PC-3 (cell line): ENCODE measurements at regions not wholly inside any gene's neighbourhood (a gene's known extent, or its start where the extent isn't known, plus 50 kb on each side); places are given as distances from the start of the nearest gene placed in this dataset.

Experiments used
- ATAC-seq: fragments of 200-7000 bp; cut with Tn5 transposase; 2 replicates; pipeline ENCODE4 v1.9.1; 2020; ENCODE audit warnings: mild to moderate bottlenecking, moderate library complexity
- BruUV-seq: library from RNA; stranded (reverse); fragments of 400-500 nt; replicated peaks from 2 replicates; lab custom pipeline; 2021; lab: Mats Ljungman, UMichigan
- CTCF ChIA-PET: fragments of 300-600 bp; sonication (Branson Sonifier 250); formaldehyde crosslinking; loops from one replicate; lab custom pipeline; 2022; ENCODE audit warnings: antibody characterized with exemption; lab: Charles Lee
- POLR2A ChIA-PET: fragments of 300-600 bp; sonication (Branson Sonifier 250); formaldehyde crosslinking; loops from one replicate; lab custom pipeline; 2022; ENCODE audit warnings: antibody characterized with exemption; ENCODE audit not compliant: unreplicated experiment; lab: Charles Lee
- DNase-seq: peaks from one replicate; pipeline ENCODE4 v3.0.0-alpha.2; 2015
- H2AFZ ChIP-seq: fragments of 300-600 bp; sonication (generic); 2 replicates; pipeline ENCODE4 v1.6.0; 2016; ENCODE audit warnings: antibody characterized with exemption, low read length
- H3F3A ChIP-seq: fragments of 300-600 bp; sonication (generic); one replicate; pipeline ENCODE4 v1.6.0; 2017; ENCODE audit warnings: antibody characterized with exemption, low read length, control low read depth, mild to moderate bottlenecking; ENCODE audit not compliant: unreplicated experiment
- H3K27ac ChIP-seq: fragments of 300-600 bp; sonication (generic); 2 replicates; pipeline ENCODE4 v1.5.1; 2016; ENCODE audit warnings: mild to moderate bottlenecking, low read length
- H3K27me3 ChIP-seq: fragments of 300-600 bp; sonication (generic); 2 replicates; pipeline ENCODE4 v1.6.1; 2016; ENCODE audit warnings: low read length, mixed read lengths
- H3K36me3 ChIP-seq: fragments of 300-600 bp; sonication (generic); 2 replicates; pipeline ENCODE4 v1.6.1; 2016; ENCODE audit warnings: low read depth, mixed run types, low read length, mixed read lengths
- H3K4me1 ChIP-seq: fragments of 300-600 bp; sonication (generic); 2 replicates; pipeline ENCODE4 v1.5.1; 2016; ENCODE audit warnings: low read length; ENCODE audit not compliant: insufficient read depth
- H3K4me2 ChIP-seq: fragments of 300-600 bp; sonication (generic); 2 replicates; pipeline ENCODE4 v1.6.0; 2016; ENCODE audit warnings: low read length
- H3K4me3 ChIP-seq: fragments of 300-600 bp; sonication (generic); 2 replicates; pipeline ENCODE4 v1.5.1; 2016; ENCODE audit warnings: mild to moderate bottlenecking, low read length, mixed read lengths
- H3K79me2 ChIP-seq: fragments of 300-600 bp; sonication (generic); 2 replicates; pipeline ENCODE4 v1.6.1; 2017; ENCODE audit warnings: low read length, mixed read lengths
- H3K9ac ChIP-seq: fragments of 300-600 bp; sonication (generic); 2 replicates; pipeline ENCODE4 v1.6.0; 2016; ENCODE audit warnings: mild to moderate bottlenecking, low read length
- H3K9me2 ChIP-seq: fragments of 300-600 bp; sonication (generic); replicated peaks from 2 replicates; pipeline ENCODE4 v1.6.1; 2016; ENCODE audit warnings: mixed run types, low read length, mixed read lengths
- H3K9me3 ChIP-seq: fragments of 300-600 bp; sonication (generic); 2 replicates; pipeline ENCODE4 v1.6.1; 2016; ENCODE audit warnings: low read length, mixed read lengths
- H4K20me1 ChIP-seq: fragments of 300-600 bp; sonication (generic); 2 replicates; pipeline ENCODE4 v1.6.1; 2016; ENCODE audit warnings: low read length, mixed read lengths
- CTCF ChIP-seq: fragments of 300-600 bp; sonication (generic); conservative IDR thresholded peaks from 2 replicates; pipeline ENCODE4 v1.5.1; 2017; ENCODE audit warnings: antibody characterized with exemption, low read depth, mild to moderate bottlenecking, low read length
- EZH2 ChIP-seq: fragments of 300-600 bp; sonication (generic); IDR thresholded peaks from one replicate; pipeline ENCODE4 v1.6.1; 2017; ENCODE audit warnings: antibody characterized with exemption, mild to moderate bottlenecking, low read length; ENCODE audit not compliant: unreplicated experiment
- EZH2phosphoT487 ChIP-seq: fragments of 300-600 bp; sonication (generic); IDR thresholded peaks from 2 replicates; pipeline ENCODE4 v1.6.1; 2018; ENCODE audit warnings: mild to moderate bottlenecking, antibody characterized with exemption, low read length, borderline replicate concordance
- intact Hi-C: fragments of 100-400 bp; cut with micrococcal nuclease; formaldehyde crosslinking; loops from 2 replicates; pipeline ENCODE4 v1.9.0; 2023

DNA sequence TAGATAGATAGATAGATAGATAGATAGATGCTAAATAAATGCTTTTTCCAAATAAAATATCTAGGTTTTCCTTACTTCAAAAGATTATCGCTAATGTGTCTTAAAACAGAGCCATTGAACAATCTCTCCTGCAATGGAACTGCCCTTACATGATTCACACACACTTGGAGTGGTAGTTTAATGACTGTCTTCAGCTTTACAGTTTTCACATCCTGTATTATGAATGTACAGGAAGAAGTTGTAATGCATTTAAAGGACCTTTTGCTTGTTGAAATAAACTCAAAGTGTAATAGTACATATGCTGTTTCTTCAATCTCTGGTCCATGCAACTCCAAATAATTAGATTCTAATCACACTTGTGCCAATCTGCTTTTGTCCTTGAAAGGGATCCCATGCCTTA is 797.6 kb upstream of the CDH2 start:
- Histone ChIP-seq H3K9me2 (no peaks in the 10 kb centered on the region), H3K9ac (no peak overlapping the region), H3K79me2 (no peaks in the 10 kb centered on the region), H3F3A (no peaks in the 10 kb centered on the region), H3K27ac (no peak overlapping the region), H3K27me3 (no peaks in the 10 kb centered on the region), H3K9me3 (no peaks in the 10 kb centered on the region), H3K4me1 (peaks cover 4% of the 10 kb centered on the region; the same call in 1 of the 2 replicates), H4K20me1 (no peaks in the 10 kb centered on the region), H2AFZ (no peak overlapping the region), H3K36me3 (no peaks in the 10 kb centered on the region), H3K4me3 (no peak overlapping the region), H3K4me2 (no peak overlapping the region)
- DNase-seq (peak; percentile 26), ATAC-seq (peak; percentile 53; the same call in 1 of the 2 replicates)
- ChIA-PET POLR2A (no interaction called here), CTCF (no interaction called here)
- TF ChIP-seq EZH2phosphoT487 (no peak), EZH2 (no peak), CTCF (no peak)
- intact Hi-C loops = no loop called here
- no TSS peak for BruUV-seq

DNA sequence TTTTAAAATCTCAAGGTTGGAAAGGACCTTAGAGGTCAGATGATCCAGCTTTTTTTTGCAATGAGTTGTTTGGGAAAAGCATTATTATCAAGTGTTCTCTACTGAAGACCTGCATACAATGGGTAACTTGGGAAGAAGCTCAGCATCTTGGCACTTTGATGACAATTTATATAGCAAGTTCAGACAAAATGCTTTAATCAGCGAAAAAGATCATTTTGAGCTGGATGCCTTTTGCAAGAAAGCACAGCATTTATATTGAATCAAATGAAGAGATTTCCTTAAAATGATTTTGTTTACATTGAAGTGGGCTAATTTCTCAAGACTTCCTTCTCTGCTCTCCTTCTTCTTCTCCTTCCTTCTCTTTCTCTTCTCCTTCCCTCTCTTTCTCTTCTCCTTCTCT is 796.4 kb upstream of the CDH2 start:
- Histone ChIP-seq H3K9ac (no peak overlapping the region), H3K4me3 (no peak overlapping the region), H3K27me3 (no peaks in the 10 kb centered on the region), H3K4me1 (peaks cover 4% of the 10 kb centered on the region; the same call in 1 of the 2 replicates), H3K4me2 (no peak overlapping the region), H3K9me2 (no peaks in the 10 kb centered on the region), H4K20me1 (no peaks in the 10 kb centered on the region), H3K27ac (no peak overlapping the region), H3K79me2 (no peaks in the 10 kb centered on the region), H3K36me3 (no peaks in the 10 kb centered on the region), H2AFZ (no peak overlapping the region), H3K9me3 (no peaks in the 10 kb centered on the region), H3F3A (no peaks in the 10 kb centered on the region)
- no TSS peak for BruUV-seq
- ATAC-seq (no peak), DNase-seq (no peak)
- intact Hi-C loops = no loop called here
- TF ChIP-seq EZH2phosphoT487 (no peak), CTCF (no peak), EZH2 (no peak)
- POLR2A ChIA-PET = no interaction called here
- CTCF ChIA-PET = no interaction called here

DNA sequence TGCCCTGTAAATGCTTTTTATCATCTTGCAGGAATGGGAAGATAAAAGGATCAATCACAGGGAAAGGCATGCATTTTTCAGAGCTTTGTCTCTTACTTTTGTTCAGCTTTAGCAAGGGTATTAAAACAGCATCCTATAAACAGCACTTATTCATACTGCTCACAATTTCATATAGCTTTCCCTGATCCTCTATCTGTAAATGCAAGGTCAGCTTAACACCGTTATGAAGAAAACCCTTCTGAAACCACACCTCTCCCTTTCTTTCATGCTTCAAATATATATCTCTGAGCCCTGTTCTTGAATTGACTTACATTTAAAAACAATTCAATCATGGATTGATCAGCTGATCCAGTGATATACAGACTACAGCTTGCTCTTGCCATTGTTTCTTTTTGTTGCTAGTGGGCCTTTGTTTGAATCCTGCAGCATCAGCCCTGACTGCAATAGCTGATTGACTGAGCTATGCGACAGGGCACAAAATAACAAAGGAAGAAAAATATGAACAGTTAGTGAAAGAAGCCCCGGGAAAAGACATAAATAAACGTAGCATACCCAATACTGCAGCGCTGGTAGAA is 795.5 kb upstream of the CDH2 start:
- no peak overlapping the region for H3K4me2 ChIP-seq
- TF ChIP-seq EZH2phosphoT487 (no peak), CTCF (no peak), EZH2 (no peak)
- no peak for ATAC-seq
- BruUV-seq = no TSS peak
- no peaks in the 10 kb centered on the region for H3K9me3 ChIP-seq
- CTCF ChIA-PET = interaction anchor here (0.6 kb wide), 1 partner anchor 1299 kb away, joined by 4 read pairs; no protein-coding TSS in a partner anchor
- no peaks in the 10 kb centered on the region for H4K20me1 ChIP-seq
- no peaks in the 10 kb centered on the region for H3K9me2 ChIP-seq
- H3F3A ChIP-seq = no peaks in the 10 kb centered on the region
- no peak overlapping the region for H3K4me3 ChIP-seq
- no peaks in the 10 kb centered on the region for H3K27me3 ChIP-seq
- H3K27ac ChIP-seq = no peak overlapping the region
- no peaks in the 10 kb centered on the region for H3K79me2 ChIP-seq
- H3K4me1 ChIP-seq = peaks cover 4% of the 10 kb centered on the region; the same call in 1 of the 2 replicates
- H2AFZ ChIP-seq = no peak overlapping the region
- POLR2A ChIA-PET = no interaction called here
- no peak overlapping the region for H3K9ac ChIP-seq
- no peaks in the 10 kb centered on the region for H3K36me3 ChIP-seq
- intact Hi-C loops = no loop called here
- DNase-seq = no peak
